ENCODE measurements at regions not wholly inside any gene's neighbourhood (a gene's known extent, or its start where the extent isn't known, plus 50 kb on each side); places are given as distances from the start of the nearest gene placed in this dataset.

DNA sequence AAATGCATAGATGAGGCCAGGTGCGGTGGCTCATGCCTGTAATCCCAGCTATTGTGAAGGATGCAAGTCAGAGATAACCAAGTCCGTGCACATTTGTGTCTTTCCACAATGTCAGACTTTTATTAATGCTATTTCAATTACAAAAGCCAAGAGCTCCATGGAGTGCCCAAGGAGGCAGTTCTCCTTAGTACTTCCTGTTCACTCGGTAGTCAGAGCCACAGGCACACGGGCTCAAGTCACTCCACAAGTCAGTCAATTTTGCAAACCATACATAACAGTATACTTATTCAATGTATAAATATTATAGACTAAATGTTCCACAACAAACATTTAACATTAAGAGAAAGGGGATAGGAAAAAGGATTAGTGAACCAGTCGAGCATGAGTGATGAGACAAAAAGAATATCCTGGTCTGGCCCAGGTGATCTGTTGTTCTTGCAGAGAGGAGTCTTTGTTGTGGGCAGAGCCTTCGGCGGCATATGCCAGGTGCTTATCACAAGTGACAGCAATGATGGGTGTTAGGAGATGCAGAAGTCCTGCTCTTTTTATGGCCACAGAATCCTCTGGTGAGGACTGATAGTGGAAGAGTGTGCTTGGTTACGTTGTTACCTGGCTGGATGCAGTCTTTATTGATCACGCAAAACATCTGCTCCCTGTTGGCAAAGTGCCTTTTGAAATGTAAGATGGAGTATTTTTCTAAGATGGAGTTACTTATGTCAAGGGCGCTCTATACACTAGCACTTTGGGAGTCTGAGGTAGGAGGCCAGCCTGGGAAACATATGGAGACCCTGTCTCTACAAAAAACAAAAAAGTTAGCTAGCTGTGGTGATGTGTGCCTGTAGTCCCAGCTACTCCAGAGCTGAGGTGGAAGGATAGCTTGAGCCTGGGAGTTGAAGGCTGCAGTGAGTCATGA lies 167.0 kb upstream of the FBXL17 start:
- TF ChIP-seq, protein P1, sequence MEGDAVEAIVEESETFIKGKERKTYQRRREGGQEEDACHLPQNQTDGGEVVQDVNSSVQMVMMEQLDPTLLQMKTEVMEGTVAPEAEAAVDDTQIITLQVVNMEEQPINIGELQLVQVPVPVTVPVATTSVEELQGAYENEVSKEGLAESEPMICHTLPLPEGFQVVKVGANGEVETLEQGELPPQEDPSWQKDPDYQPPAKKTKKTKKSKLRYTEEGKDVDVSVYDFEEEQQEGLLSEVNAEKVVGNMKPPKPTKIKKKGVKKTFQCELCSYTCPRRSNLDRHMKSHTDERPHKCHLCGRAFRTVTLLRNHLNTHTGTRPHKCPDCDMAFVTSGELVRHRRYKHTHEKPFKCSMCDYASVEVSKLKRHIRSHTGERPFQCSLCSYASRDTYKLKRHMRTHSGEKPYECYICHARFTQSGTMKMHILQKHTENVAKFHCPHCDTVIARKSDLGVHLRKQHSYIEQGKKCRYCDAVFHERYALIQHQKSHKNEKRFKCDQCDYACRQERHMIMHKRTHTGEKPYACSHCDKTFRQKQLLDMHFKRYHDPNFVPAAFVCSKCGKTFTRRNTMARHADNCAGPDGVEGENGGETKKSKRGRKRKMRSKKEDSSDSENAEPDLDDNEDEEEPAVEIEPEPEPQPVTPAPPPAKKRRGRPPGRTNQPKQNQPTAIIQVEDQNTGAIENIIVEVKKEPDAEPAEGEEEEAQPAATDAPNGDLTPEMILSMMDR (IDR thresholded peaks at IDR 0.05) = no peak
- no peak for TF ChIP-seq ZFX (IDR thresholded peaks at IDR 0.05; ENCODE audit: borderline replicate concordance)

Measured in 22Rv1 (cell line).